ENCODE measurements at regions not wholly inside any gene's neighbourhood (a gene's known extent, or its start where the extent isn't known, plus 50 kb on each side); places are given as distances from the start of the nearest gene placed in this dataset.

GRCh38 chr18:41206341-41206830 lies 748.6 kb upstream of the PIK3C3 start:
- no peak for DNase-seq

DNA sequence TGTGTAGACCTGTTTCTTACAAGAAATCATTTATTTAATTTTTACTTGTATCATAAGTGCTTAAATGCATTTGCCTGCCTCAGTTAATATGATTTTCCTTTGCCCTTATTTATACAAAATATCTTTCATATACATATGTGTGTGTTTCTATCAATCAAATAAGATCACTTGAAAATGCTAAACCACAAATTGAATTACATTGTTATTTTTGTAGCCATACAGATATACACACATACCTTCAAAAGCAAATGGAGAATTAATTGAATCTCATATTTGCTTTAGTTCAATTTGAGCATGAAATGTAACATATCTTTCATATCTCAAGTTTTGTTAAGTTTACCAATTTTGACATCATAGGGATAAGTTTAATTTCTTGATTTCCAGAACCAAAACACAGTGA lies 755.8 kb upstream of the PIK3C3 start:
- no peak for DNase-seq

DNA sequence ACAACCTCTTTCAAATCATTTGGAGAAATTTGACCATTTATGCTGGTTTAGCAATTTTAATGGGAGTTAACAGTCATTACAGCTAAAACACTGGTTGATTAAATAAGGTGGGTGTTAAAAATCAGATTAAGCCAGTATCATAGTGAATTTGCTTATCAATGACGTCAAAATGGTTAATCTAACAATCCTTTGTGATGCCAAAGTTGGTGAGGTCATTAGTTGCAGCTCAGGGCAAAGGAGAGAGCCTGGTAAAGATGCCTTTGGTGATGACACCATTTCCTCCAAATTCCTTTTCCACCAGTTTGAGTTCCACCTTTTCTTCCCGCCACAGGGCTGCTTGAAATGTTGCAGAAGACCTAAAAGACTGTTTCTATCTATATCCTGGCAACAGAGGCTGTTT lies 757.1 kb upstream of the PIK3C3 start:
- no peak for DNase-seq

- DNase-seq: no peak
These were observed 784.7 kb upstream of the PIK3C3 start for GRCh38 chr18:41170346-41170745.

GRCh38 chr18:41165625-41166024 lies 789.4 kb upstream of the PIK3C3 start:
- DNase-seq: no peak

GRCh38 chr18:41162781-41163180 lies 792.3 kb upstream of the PIK3C3 start:
- no peak for DNase-seq

DNA sequence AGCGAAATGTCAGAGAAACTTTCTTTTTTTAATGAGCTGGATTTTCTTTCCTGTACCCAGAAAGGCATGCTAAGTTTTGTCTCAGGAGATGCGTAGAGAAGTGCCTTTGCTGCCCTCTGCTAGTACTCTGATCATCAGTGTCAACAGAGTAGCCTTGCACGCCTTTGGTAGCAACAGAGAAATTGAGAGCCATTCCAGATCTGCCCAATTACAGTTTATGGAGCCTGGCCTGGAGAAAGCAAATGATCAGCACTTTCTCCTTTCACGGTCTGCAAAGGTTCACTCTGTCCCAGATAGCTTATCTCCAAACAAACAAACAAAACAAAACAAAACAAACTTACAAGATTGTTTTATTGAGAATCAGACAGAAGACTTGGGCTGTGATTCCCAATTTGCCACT lies 792.8 kb upstream of the PIK3C3 start:
- no peak for DNase-seq

GRCh38 chr18:41155910-41156851 lies 798.9 kb upstream of the PIK3C3 start:
- DNase-seq: no peak

DNA sequence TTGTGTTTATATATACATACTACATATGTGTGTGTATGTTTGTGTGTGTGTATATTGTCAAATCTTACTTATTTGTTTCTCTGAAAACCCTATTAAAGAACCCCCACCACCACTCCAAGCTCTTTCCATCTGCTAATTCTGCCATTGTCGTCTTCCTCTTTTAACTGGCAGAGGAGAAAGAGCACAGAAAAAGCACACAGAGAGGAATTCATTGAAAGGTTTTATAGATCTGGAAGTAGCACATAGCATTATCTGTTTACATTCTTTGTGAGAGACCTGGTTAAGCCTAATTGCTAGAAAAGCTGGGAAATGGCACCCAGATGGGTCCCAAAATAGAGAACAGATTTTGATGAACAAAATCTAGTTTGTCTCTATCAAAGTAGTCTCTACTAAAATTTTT lies 800.0 kb upstream of the PIK3C3 start:
- no peak for DNase-seq

GRCh38 chr18:41153871-41154270 lies 801.2 kb upstream of the PIK3C3 start:
- peak; percentile 32 for DNase-seq

DNA sequence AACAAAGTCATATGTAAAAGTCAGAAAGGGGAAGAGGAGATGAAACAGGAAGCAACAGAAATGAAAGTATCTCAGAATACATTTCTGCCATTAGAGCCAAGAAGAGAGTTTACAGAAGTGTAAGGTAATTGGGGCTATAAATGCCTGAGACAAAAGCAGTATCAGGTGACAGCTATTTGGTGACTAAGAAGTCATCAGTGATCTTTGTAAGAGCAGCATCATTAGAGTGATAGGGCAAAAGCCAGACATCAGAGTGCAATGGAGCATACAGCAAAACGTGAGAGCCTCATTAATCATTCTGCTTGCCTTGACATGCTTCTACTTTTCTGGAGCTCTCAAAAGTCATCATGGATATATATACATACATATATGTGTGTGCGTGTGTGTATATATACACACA lies 804.7 kb upstream of the PIK3C3 start:
- no peak for DNase-seq

DNA sequence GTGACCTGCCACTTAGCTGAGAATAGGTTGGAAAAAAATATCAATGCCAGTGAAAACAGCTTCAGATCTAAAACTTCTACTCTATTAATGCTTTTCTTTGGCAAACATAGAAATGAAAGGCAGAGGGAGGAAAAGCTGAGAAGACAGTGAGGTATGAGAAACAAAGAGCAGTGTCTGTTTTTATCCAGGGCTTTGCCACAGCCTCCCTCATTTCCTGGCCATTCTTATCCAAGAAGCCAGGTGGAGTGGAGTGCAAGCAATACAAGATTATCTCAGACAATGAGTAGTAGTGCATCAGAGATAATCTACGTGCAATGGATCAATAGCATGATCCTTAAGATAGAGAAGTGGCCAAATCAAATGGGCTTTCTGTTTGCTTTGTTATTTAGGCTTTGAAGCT lies 808.7 kb upstream of the PIK3C3 start:
- no peak for DNase-seq

- peak; percentile 81 for DNase-seq
These were observed 809.5 kb upstream of the PIK3C3 start for GRCh38 chr18:41145516-41145915.

GRCh38 chr18:41144441-41144840 lies 810.6 kb upstream of the PIK3C3 start:
- DNase-seq: peak; percentile 86

DNA sequence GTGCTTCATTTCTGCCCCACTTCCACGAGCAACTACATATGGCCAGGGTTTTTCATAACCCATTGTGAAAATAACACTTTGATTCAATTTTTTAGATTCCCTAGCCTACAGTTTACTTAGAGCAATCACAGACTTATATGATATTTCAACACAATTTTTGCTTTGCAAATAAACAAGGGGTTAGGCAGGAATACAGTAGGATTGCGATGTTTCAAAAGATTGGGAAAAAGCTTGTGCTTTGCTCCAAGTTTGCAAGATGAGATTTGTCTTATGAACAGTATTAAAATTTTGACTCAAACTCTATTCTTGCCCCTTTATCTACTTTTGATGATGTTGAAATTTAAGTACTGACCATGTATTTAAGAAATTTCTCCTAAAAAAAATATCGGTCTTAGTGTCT lies 814.5 kb upstream of the PIK3C3 start:
- DNase-seq: no peak

GRCh38 chr18:41135146-41135545 lies 819.9 kb upstream of the PIK3C3 start:
- DNase-seq: no peak

DNA sequence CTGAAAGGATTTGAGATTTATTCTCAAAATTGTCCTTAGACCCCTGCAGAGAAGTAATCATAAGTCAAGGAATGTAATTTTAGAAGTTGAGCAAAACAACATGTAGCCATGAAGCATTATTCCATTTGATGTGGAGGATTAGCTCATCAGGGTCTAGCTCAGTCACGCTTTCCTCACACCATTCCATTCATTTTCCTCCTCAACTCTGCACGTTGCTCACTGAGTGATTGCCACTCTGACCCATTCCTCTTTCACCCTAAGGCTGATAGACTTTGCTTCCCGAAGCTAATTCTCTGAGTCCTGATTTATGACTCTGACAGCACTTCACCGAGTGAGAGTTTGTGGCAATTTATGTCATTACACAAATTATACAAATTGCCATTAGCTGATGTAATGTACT lies 820.6 kb upstream of the PIK3C3 start:
- DNase-seq: peak; percentile 88

DNA sequence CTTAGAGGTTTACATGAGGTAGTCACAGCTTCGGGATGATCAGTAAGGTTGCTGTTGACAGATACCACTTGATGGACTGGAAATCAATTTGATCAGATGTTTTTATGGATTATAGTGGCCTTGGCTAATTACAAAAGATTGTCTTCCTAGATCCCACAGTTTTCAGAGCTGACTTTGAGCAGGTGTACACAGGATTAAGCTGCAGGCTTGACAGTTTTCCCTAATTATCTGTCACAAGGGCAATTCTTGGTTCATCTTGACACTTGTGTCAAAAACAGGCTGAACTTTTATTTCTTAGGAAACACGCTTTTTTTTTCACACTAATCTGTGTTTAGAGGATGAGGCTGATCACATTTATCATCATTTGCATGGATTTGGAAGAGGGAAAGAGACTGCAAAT lies 824.0 kb upstream of the PIK3C3 start:
- DNase-seq: no peak

GRCh38 chr18:41128545-41128944 lies 826.5 kb upstream of the PIK3C3 start:
- peak; percentile 69 for DNase-seq

GRCh38 chr18:41128126-41128525 lies 826.9 kb upstream of the PIK3C3 start:
- DNase-seq: peak; percentile 27

GRCh38 chr18:41126541-41127235 lies 828.3 kb upstream of the PIK3C3 start:
- peak; percentile 84 for DNase-seq

- DNase-seq: peak; percentile 82
These were observed 833.8 kb upstream of the PIK3C3 start for GRCh38 chr18:41121116-41121826.

- peak; percentile 29 for DNase-seq
These were observed 836.0 kb upstream of the PIK3C3 start for GRCh38 chr18:41119031-41119430.

Data from fibroblast of skin of right quadriceps (primary cell).